T47D (cell line): ENCODE measurements at regions not wholly inside any gene's neighbourhood (a gene's known extent, or its start where the extent isn't known, plus 50 kb on each side); places are given as distances from the start of the nearest gene placed in this dataset.
"Not testable (repeated sequence)": the region's sequence is repeated elsewhere in the genome, so short reads cannot be mapped to it uniquely, and the experiment has no call there.

Experiments used
- DNase-seq, 2 experiments: peaks; one replicate each; pipeline versions ENCODE4 v3.0.0 to v3.0.0-alpha.2; 2011 to 2012; ENCODE audit warnings: low read depth in 1 of 2, low spot score in 1 of 2
- JUND ChIP-seq: IDR thresholded peaks from 2 replicates; pipeline ENCODE4 v1.6.1; 2012; ENCODE audit warnings: low read depth
- in situ Hi-C: cut with HindIII; loops from 2 replicates; pipeline ENCODE4 v1.10.0; 2016; ENCODE audit warnings: low sequenced_read_pairs, low pct_unique_long_range_greater_than_20kb

DNA sequence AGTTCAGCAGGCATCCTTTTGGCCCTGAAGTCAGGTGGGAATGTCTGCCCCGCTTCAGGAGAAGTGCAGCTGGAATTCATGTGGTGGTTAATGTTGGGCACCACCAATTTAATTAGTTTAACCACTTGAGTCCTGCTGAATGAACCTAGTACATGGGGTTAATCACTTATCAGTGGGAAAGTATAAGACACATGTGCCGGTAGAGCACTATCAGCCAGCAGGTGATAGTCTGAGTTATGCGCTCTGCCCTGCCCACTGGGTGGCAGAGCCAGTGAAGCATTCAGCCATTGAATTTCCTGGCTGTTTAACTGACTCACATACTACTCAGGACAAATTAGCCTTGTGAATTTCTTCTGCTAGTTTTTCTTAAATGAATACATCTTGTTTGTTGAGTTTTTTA lies 789.7 kb upstream of the PRR20A start:
- TF ChIP-seq JUND: no peak
- no peak for DNase-seq
- in situ Hi-C loops: no loop called here

GRCh38 chr13:56352361-56352760 lies 788.4 kb upstream of the PRR20A start:
- DNase-seq: no peak
- TF ChIP-seq JUND: no peak

DNA sequence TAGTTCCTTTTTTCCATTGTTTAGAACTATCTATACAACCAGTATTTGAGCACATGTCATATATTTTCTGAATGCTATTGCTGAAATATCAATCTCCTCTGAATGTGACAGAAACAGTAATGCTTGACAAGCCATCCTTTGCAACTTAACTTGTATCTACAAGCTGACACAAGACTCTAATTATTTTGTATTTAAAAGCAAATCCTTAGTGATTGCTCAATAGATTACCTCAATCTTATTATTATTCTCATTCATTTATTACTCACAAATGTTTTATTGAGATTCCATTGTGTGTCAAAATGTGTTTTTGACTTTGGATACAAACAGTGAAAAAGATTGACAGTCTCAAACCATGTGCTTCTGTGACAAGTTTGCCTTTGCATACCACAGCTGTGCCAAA lies 787.8 kb upstream of the PRR20A start:
- in situ Hi-C loops: no loop called here
- no peak for TF ChIP-seq JUND
- peak in 1 of 2 experiments; percentile 4 for DNase-seq

More at GRCh38 chr13:56352361-56352760, 788.4 kb upstream of the PRR20A start:
- in situ Hi-C loops: no loop called here

DNA sequence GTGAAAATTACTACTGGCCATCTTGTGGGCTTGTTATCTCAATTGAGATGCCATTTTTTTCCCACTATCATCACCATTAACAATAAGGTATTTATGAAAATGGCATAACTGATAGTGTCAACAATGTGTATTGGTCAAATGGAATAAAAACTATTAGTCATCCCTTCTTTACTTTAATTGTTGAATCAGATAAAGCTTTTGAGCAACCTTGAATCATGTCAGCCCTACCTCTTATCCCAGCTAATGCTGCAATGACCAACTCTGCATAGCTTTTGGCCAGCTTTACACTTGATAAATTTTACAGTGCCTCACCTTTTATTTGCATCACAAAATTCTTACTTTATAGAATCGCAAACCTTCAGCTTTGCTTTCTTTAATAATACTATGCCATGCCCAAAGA lies 784.0 kb upstream of the PRR20A start:
- DNase-seq: no peak
- TF ChIP-seq JUND: no peak
- in situ Hi-C loops: no loop called here

DNA sequence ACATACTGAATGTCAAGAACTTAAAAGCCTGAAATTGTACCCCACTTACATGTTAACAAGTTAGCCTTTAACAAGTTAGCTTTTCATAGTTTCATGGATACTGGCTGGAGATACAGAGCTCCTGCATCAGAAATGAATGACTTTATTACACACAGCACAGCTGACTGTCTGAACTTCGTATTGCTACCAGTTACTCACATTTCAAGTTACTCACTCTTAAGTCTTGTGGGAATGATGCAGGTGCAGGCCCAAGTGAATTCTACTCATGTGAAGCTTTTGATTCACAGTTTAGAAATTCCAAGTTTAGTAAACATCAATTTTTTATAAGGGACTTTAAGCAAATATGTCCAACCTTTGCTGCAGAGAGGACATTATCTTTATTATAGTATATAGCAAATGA lies 762.2 kb upstream of the PRR20A start:
- no peak for TF ChIP-seq JUND
- in situ Hi-C loops: no loop called here
- DNase-seq: peak in 1 of 2 experiments; percentile 2

DNA sequence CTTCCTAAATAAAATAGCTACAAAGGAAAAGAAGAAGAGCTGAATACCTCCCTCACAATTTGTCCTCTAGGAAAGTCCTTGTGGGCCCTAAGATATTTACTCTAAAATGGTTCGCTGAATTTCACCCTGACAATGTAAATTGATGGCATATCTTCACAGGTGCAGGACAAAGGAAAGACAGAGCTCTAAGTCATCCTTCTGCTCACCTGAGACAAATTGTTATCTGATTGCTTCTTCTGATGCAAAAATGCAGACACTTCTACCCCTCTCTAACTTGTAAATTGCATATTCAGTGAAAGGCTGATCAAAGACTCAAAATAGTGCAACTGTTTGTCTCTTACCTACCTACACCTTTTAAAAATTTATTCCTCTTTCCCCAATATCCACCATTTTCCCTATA lies 747.2 kb upstream of the PRR20A start:
- in situ Hi-C loops: no loop called here
- DNase-seq: no peak
- no peak for TF ChIP-seq JUND

GRCh38 chr13:56396318-56396717 lies 744.4 kb upstream of the PRR20A start:
- in situ Hi-C loops: no loop called here
- TF ChIP-seq JUND: no peak
- DNase-seq: no peak

DNA sequence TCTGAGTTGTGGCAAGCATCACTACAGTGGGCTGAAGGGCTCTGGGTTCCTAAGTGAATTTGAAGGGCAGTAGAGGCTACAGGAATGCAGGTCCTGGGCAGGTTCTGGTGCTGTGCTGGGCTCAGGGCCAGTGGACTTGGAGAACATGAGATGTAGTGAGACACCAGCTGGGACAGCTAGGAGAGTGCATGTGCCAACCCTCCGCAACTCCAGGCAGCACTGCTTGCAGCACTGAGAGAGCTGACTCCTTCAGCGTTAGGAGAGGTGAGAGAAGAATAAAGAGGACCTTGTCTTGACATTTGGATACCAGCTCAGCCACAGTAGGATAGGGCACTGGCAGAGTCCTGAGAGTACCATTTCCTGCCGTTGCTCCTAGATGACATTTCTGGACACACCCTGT lies 739.9 kb upstream of the PRR20A start:
- no peak for TF ChIP-seq JUND
- no peak for DNase-seq
- in situ Hi-C loops: no loop called here

DNA sequence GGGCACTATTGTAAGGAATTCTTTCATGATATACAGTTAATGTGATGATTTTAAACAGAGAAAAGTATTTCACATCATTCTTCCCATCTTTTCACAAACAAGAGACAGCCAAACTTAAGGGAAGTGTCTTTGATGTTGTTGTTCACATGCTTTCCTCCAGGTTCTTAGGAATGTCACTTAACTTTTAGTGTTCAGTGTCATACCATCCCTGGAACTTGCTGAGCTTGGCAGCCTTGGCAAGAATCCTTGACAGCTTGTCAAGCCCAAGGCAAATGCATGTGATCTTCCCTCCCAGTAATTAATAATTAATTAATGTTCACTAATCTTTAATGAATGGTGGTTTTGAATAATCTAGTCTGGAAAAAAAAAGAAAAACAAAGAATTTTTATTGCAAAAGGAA lies 727.9 kb upstream of the PRR20A start:
- in situ Hi-C loops: no loop called here
- peak in 1 of 2 experiments; percentile 35 for DNase-seq
- TF ChIP-seq JUND: no peak

DNA sequence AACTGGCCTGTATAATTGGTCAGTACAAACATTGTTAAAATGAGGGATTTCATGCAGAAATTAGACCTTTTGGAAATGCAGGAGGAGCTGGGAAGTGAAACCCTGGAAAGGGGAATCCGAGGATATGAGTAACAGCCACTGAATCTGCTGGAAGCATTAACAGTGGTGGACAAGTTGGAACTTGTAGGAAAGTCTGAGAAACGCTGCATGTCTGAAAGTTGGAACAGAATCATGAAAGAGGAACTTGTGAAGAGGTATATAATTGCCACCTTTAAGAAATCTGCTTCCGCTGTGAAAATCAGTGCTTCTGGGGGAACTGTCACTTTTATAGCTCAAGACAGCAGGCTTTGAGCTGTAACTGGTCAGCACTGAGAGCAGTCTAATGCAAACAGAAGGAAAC lies 716.5 kb upstream of the PRR20A start:
- no peak for TF ChIP-seq JUND
- in situ Hi-C loops: no loop called here
- no peak for DNase-seq

- no peak for TF ChIP-seq JUND
- in situ Hi-C loops: no loop called here
- no peak for DNase-seq
Observed at GRCh38 chr13:56457535-56458190, 683.1 kb upstream of the PRR20A start.

DNA sequence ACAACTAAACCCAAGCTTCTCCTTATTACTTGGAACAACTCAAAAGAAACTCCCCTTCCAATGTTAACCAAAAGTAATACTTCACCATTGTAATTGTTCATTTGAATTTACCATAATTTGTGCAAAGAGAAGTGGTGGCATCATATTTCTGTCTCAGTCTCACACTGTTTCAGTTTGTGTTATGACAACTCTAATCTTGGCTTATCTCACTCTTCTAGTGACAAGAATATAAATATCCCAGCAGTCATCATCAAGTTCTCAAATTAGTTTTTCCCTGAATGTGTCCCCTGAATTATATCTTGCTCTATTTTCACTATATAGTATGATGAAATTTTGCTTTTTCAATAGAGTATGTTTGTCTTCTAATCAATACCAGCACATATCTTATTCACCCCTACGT lies 681.4 kb upstream of the PRR20A start:
- DNase-seq: no peak
- no peak for TF ChIP-seq JUND
- in situ Hi-C loops: no loop called here

GRCh38 chr13:56501750-56502149 lies 639.0 kb upstream of the PRR20A start:
- TF ChIP-seq JUND: no peak
- peak in 1 of 2 experiments; percentile 10 for DNase-seq
- in situ Hi-C loops: no loop called here

DNA sequence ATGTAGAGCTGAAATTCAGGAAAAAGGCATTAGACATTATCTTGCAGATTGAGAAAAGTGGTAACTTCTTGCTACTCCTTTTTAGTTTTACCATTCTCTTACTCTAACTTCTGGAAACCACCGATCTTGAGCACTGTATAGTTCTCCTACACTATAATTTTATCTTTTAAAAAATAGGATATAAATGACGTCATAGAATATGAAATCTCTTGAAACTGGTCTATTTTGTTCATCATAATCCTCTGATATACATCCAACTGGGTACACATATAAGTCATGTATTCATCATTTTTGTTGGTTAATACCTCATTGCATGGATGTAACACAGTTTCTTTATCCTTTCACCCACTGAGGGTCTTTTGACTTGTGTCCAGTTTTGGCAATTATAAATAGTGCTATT lies 629.9 kb upstream of the PRR20A start:
- DNase-seq: no peak
- in situ Hi-C loops: no loop called here
- TF ChIP-seq JUND: no peak

DNA sequence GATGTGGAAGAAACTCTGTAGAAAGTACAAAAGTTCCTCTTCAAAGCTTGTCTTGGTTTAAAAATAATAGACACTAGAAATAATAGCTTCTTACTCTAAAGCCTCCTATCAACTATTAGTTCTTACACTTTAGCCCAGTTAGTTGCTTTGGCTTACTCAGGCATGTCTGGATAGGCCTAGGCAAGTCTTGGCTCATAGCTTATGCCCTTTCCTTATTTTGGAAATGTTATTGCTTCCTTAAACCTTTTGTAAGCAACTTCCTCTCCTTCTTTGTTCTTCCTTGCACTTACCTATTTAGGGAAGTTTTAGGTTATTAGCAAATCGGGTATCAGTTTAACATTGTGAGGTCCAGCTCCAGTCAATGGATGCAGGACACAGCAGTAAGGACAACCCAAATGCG lies 628.4 kb upstream of the PRR20A start:
- DNase-seq, in situ Hi-C loops: not testable (repeated sequence)
